ENCODE measurements at regions not wholly inside any gene's neighbourhood (a gene's known extent, or its start where the extent isn't known, plus 50 kb on each side); places are given as distances from the start of the nearest gene placed in this dataset.

DNA sequence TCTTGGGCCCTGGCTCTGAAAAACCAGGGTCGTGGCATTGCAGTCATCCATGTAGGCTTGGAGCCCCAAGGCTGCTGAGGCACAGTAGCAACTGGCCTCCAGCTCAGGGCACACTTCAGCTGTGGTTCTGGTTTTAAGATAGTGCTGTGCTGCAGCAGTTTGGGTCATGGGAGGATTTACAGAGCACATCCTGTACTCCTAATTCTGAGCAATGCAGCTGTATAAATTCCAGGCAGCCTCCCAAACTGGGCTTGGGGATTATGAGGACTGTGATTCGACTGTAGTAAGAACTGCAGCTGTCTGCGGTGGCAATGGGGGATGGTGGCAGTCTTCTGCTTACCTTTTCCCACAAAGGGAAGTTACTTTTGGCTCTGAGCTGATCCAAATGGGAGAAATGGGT, 536.3 kb upstream of the GCFC2 start:
- no peak for TF ChIP-seq IKZF3 (tag by site-specific recombination; IDR thresholded peaks at IDR 0.05)
- no peak for TF ChIP-seq ZXDB (tag by site-specific recombination; IDR thresholded peaks at IDR 0.05)
- TF ChIP-seq, protein P1, sequence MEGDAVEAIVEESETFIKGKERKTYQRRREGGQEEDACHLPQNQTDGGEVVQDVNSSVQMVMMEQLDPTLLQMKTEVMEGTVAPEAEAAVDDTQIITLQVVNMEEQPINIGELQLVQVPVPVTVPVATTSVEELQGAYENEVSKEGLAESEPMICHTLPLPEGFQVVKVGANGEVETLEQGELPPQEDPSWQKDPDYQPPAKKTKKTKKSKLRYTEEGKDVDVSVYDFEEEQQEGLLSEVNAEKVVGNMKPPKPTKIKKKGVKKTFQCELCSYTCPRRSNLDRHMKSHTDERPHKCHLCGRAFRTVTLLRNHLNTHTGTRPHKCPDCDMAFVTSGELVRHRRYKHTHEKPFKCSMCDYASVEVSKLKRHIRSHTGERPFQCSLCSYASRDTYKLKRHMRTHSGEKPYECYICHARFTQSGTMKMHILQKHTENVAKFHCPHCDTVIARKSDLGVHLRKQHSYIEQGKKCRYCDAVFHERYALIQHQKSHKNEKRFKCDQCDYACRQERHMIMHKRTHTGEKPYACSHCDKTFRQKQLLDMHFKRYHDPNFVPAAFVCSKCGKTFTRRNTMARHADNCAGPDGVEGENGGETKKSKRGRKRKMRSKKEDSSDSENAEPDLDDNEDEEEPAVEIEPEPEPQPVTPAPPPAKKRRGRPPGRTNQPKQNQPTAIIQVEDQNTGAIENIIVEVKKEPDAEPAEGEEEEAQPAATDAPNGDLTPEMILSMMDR (tag by site-specific recombination; IDR thresholded peaks at IDR 0.05) = no peak
- TF ChIP-seq ZNF777 (tag by site-specific recombination; IDR thresholded peaks at IDR 0.05; ENCODE audit: borderline replicate concordance) = no peak
- no peak for TF ChIP-seq ZNF112 (tag by site-specific recombination; IDR thresholded peaks at IDR 0.05)

Measured in HEK293 (cell line).